NCI-H345 treated with DMSO at 0.1 percent for 48 hours (cell line): ENCODE measurements at regions not wholly inside any gene's neighbourhood (a gene's known extent, or its start where the extent isn't known, plus 50 kb on each side); places are given as distances from the start of the nearest gene placed in this dataset.
A peak's percentile ranks its signal among the peaks of the same experiment; 100 is the strongest.
"Not testable (repeated sequence)": the region's sequence is repeated elsewhere in the genome, so short reads cannot be mapped to it uniquely, and the experiment has no call there.

Experiments
- DNase-seq: peaks from one replicate; lab custom pipeline; 2025; ENCODE audit not compliant: unreplicated experiment; lab: John Stamatoyannopoulos, UW

GRCh38 chr5:92017776-92018175, 634.7 kb upstream of the ARRDC3 start:
- no peak for DNase-seq

GRCh38 chr5:92011845-92012244, 628.7 kb upstream of the ARRDC3 start:
- DNase-seq, result not testable (repeated sequence)

GRCh38 chr5:92003806-92004205, 620.7 kb upstream of the ARRDC3 start:
- no peak for DNase-seq

GRCh38 chr5:92002721-92003274, 619.7 kb upstream of the ARRDC3 start:
- no peak for DNase-seq

- DNase-seq, result no peak
These were observed 615.7 kb upstream of the ARRDC3 start for GRCh38 chr5:91998774-91999173.

DNA sequence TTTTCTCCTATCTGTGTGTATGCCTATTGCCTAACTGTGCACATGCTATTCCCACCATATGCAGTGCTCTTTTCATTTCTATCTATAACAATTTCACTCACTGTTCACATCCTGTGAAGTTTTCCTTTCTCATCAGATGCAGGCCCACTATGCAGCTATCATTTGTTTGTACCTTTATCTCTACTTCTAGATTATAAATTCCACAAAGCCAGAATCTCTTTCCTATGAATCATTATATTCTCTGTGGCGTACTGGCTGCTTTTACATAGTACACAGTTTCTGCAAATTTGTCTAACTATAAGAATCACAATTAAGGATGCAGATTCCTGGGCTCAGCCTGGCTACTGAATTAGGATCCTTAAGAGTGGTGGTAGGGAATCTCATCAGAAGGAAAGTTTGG, 600.8 kb upstream of the ARRDC3 start:
- no peak for DNase-seq

- DNase-seq, result no peak
These were observed 595.2 kb upstream of the ARRDC3 start for GRCh38 chr5:91978221-91978882.

DNA sequence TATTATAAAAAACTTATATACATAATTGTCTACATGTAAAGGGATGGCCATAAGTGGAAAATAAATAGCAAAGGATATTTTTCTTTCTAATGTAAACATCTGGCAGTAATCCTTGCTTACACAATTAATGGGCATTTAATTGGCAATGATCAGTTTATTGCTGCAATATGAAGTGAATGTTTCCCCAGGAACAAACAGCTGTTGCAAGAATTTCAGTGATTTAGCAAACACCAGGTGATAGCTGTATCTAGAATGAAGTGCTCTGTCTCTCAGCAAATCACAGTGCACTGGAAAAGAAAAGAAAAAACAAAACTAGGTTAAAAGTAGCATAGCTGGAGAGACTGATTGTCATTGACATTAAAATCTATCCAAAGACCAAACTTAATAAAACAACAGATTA, 594.5 kb upstream of the ARRDC3 start:
- no peak for DNase-seq

- DNase-seq, result no peak
These were observed 593.3 kb upstream of the ARRDC3 start for GRCh38 chr5:91976451-91976850.

DNA sequence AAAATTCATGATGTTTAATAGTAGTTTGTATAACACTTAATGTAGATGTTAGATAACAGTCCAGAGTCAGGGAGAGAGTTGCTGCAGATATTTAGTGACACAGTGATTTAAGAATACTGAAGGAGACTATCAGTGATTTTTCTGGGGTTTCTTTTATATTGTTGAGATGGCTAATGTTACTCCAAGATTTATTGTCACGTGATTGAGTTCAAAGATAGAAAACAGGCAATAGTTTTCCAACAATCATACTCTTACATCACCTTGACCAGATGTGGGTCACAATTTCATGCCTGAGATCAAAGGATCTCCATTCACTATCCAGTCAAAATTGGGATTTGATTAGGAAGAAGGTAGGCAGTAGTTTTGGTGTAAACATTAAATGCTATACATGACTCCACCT, 580.0 kb upstream of the ARRDC3 start:
- DNase-seq, result no peak

DNA sequence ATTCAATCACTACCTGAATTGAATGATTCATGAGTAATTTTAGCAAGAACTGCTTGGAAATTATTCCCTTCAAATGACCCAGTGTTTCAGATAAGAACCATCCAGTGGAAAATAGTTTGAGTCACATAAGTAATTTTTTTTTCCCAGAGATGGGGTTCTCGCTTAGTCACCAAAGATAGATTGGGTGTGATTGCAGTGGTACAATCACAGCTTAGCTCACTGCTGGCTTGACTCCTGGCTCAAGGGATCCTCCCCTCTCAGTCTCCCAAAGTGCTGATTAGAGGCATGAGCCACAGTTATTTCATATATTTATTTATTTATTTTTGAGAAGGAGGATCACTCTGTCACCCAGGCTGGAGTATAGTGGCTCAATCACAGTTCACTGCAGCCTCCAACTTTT, 574.5 kb upstream of the ARRDC3 start:
- no peak for DNase-seq

- no peak for DNase-seq
These were observed 573.6 kb upstream of the ARRDC3 start for GRCh38 chr5:91956738-91957137.

- no peak for DNase-seq
These were observed 572.5 kb upstream of the ARRDC3 start for GRCh38 chr5:91955610-91956009.

DNA sequence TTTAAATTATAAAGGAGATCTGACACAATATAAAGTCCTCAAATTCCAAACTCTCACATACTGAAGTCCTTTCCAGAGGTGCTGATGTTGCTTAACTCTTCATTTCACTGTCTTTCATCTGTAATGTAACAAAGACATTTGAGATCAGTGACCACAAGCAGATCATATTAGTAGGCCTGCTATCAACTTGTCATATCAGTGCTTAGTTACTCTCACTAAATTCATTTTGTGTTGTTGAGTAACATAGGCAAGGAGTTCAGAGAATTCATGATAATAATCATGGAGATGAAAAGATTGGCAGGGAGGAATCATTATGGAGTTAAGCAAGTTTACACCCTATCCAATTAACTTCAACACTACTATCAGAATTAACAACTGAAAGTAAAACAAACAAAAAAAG, 571.0 kb upstream of the ARRDC3 start:
- DNase-seq, result no peak

DNA sequence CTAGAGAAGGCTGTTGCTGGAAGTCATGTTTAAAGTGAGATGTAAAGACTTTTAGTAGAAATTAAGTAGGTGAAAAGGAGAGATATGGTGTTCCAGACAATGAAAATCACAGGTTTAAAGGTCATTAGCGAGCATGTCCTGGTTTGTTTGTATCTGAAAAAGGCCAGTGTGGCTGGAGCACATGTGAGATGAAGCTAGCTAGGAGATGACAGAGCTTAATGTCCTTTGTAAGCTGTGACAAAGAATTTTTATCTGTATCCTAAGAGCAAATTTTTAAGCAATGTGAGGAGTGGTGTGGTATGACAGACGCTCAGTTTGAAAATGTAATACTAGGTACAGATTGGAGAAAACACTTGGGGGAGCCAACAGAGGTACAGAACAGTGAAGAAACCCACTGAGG, 567.2 kb upstream of the ARRDC3 start:
- no peak for DNase-seq

- no peak for DNase-seq
These were observed 563.8 kb upstream of the ARRDC3 start for GRCh38 chr5:91946870-91947269.

- no peak for DNase-seq
These were observed 558.5 kb upstream of the ARRDC3 start for GRCh38 chr5:91941588-91941987.

DNA sequence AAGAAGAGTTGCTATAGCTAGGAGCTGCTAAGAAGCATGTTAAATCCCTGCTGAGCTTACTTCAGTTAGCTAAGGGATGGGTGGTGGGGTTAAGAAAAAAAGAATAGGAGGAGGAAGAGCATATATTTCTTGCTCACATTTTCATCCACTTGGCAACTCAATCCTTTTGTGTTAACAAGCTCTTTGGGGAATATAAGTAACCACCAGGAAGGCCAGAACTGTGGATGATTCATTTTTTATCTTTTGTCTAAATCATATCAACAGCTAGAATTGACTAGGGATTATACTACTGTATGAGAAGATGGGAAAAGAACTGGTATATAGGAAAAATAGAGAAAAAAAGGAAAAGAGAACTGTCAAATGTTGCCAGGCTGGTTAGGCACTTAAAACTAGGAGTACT, 555.3 kb upstream of the ARRDC3 start:
- no peak for DNase-seq

- no peak for DNase-seq
These were observed 554.0 kb upstream of the ARRDC3 start for GRCh38 chr5:91937121-91937520.

DNA sequence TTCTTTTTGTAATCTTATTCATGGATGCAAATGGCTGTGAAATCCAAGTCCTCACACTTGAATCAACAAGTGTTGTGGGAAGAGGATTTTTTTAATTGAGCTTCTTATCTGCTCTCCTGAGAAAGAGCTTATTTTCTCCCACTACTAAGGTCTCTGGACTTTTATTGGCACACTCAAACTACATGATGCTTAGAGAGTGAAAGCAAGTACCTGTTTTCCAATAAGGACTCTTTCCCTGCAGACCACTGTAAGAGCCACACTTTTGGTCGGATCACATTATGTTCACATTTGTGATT, 546.4 kb upstream of the ARRDC3 start:
- no peak for DNase-seq

GRCh38 chr5:91928754-91929521, 545.8 kb upstream of the ARRDC3 start:
- DNase-seq, result peak; percentile 27

DNA sequence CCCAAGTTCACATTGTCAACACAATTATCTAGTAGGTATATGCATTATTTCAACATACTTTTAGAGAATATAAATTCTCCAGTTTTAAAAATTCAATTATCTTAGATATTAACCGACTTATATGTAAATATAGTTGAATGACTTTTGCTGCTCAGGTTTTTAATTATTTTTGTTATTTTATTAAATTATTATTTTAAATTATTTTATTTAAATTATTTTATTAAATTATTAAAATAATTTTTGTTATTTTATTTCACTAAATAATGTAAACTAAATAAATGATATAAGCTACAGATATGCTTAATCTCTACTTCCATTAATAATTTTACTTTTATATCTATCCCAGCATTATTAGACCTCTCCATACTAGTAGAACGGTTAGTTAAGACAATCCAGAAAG, 544.3 kb upstream of the ARRDC3 start:
- DNase-seq, result no peak

DNA sequence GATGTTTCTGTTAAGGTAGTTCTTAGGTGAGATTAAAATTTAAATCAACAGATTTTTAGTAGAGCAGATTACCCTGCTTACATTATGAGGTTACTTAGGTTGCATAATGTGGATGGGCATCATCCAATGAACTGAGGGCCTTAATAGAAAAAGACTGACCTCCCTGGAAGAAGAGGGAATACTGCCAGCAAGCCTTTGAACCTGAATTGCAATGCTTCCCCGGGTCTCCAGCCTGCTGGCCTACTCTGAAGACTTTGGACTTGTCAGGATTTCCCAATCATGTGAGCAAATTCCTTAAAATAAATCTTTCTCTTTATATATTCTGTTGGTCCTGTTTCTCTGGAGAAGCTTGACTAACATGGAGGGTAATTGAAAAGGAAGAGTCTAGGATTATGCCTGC, 542.1 kb upstream of the ARRDC3 start:
- DNase-seq, result no peak
